IMR-90 (cell line): ENCODE measurements at regions not wholly inside any gene's neighbourhood (a gene's known extent, or its start where the extent isn't known, plus 50 kb on each side); places are given as distances from the start of the nearest gene placed in this dataset.

Source experiments
- ATAC-seq: fragments of 200-7000 bp; cut with Tn5 transposase; 2 replicates; pipeline ENCODE4 v1.9.1; 2020; ENCODE audit warnings: low read depth, mild to moderate bottlenecking, moderate library complexity
- BruUV-seq: library from RNA; stranded (reverse); fragments of 400-500 nt; replicated peaks from 2 replicates; lab custom pipeline; 2021; lab: Mats Ljungman, UMichigan
- CTCF ChIA-PET: fragments of 300-600 bp; formaldehyde crosslinking; extraction: SDS; loops from one replicate; lab custom pipeline; 2021; ENCODE audit warnings: antibody characterized with exemption; lab: Yijun Ruan, JAX
- POLR2A ChIA-PET: fragments of 300-600 bp; sonication (Branson Sonifier 250); formaldehyde crosslinking; loops from one replicate; lab custom pipeline; 2022; ENCODE audit warnings: antibody characterized with exemption; ENCODE audit not compliant: unreplicated experiment; lab: Charles Lee
- DNase-seq: peaks from one replicate; pipeline ENCODE4 v3.0.0; 2013
- H2AFZ ChIP-seq: replicated peaks from 2 replicates; pipeline ENCODE3; 2013; ENCODE audit warnings: low read length, mild to moderate bottlenecking; ENCODE audit not compliant: poor library complexity
- H2AK5ac ChIP-seq: 2 replicates; pipeline ENCODE4 v1.6.1; 2013; ENCODE audit warnings: low read depth, low read length, inconsistent platforms
- H2AK9ac ChIP-seq: replicated peaks from 2 replicates; pipeline ENCODE3; 2013; ENCODE audit warnings: mild to moderate bottlenecking, low read depth, low read length, moderate library complexity; ENCODE audit not compliant: poor library complexity
- H2BK120ac ChIP-seq: 2 replicates; pipeline ENCODE4 v1.6.1; 2013; ENCODE audit warnings: low read depth, low read length, inconsistent platforms
- H2BK15ac ChIP-seq: 3 replicates; pipeline ENCODE4 v1.6.1; 2013; ENCODE audit warnings: low read depth, low read length, inconsistent platforms
- H2BK20ac ChIP-seq: 2 replicates; pipeline ENCODE4 v1.6.1; 2013; ENCODE audit warnings: low read depth, mild to moderate bottlenecking, inconsistent platforms, low read length, moderate library complexity
- H2BK5ac ChIP-seq: 2 replicates; pipeline ENCODE4 v1.6.1; 2013; ENCODE audit warnings: mild to moderate bottlenecking, low read depth, low read length, inconsistent platforms; ENCODE audit not compliant: poor library complexity, severe bottlenecking
- H3K14ac ChIP-seq: replicated peaks from 2 replicates; pipeline ENCODE4 v1.6.1; 2013; ENCODE audit warnings: low read depth, low read length, inconsistent platforms
- H3K18ac ChIP-seq: 2 replicates; pipeline ENCODE4 v1.6.1; 2013; ENCODE audit warnings: low read depth, low read length, control low read depth
- H3K23ac ChIP-seq: 2 replicates; pipeline ENCODE4 v1.6.1; 2013; ENCODE audit warnings: low read depth, low read length, inconsistent platforms
- H3K27ac ChIP-seq: 2 replicates; pipeline ENCODE4 v1.5.1; 2013; ENCODE audit warnings: mild to moderate bottlenecking, control low read depth, low read length; ENCODE audit not compliant: insufficient read depth
- H3K27me3 ChIP-seq: 2 replicates; pipeline ENCODE4 v1.6.1; 2013; ENCODE audit warnings: low read length; ENCODE audit not compliant: control insufficient read depth, insufficient read depth
- H3K36me3 ChIP-seq: 2 replicates; pipeline ENCODE4 v1.6.1; 2013; ENCODE audit warnings: low read length, mixed read lengths; ENCODE audit not compliant: control insufficient read depth, insufficient read depth
- H3K4ac ChIP-seq: 2 replicates; pipeline ENCODE4 v1.6.1; 2013; ENCODE audit warnings: low read depth, low read length, inconsistent platforms
- H3K4me1 ChIP-seq: 2 replicates; pipeline ENCODE4 v1.6.1; 2013; ENCODE audit warnings: low read length, mixed read lengths; ENCODE audit not compliant: control insufficient read depth, insufficient read depth
- H3K4me2 ChIP-seq: 2 replicates; pipeline ENCODE4 v1.6.1; 2013; ENCODE audit warnings: low read depth, mild to moderate bottlenecking, control low read depth, low read length, moderate library complexity
- H3K4me3 ChIP-seq: 2 replicates; pipeline ENCODE4 v1.5.1; 2013; ENCODE audit warnings: low read depth, mild to moderate bottlenecking, control low read depth, low read length, moderate library complexity; ENCODE audit not compliant: insufficient read depth
- H3K56ac ChIP-seq: 2 replicates; pipeline ENCODE4 v1.6.1; 2013; ENCODE audit warnings: low read length, inconsistent platforms; ENCODE audit not compliant: insufficient read depth; ENCODE audit errors: extremely low read depth
- H3K79me1 ChIP-seq, 2 experiments: 2 replicates each; pipeline ENCODE4 v1.6.1; 2013; ENCODE audit warnings: low read length in 2 of 2, inconsistent platforms in 1 of 2, low read depth in 1 of 2
- H3K9ac ChIP-seq: 2 replicates; pipeline ENCODE4 v1.6.1; 2013; ENCODE audit warnings: low read depth, low read length, control low read depth
- H3K9me1 ChIP-seq: 2 replicates; pipeline ENCODE4 v1.6.1; 2013; ENCODE audit warnings: low read length, inconsistent platforms; ENCODE audit not compliant: insufficient read depth
- H3K9me3 ChIP-seq: 2 replicates; pipeline ENCODE4 v1.6.1; 2013; ENCODE audit warnings: low read length; ENCODE audit not compliant: control insufficient read depth, insufficient read depth
- H4K20me1 ChIP-seq: 2 replicates; pipeline ENCODE4 v1.6.1; 2013; ENCODE audit warnings: low read length, inconsistent platforms; ENCODE audit not compliant: insufficient read depth
- H4K5ac ChIP-seq: 2 replicates; pipeline ENCODE4 v1.6.1; 2013; ENCODE audit warnings: mild to moderate bottlenecking, low read depth, low read length, control low read depth
- H4K8ac ChIP-seq, 2 experiments: 2 replicates each; pipeline ENCODE4 v1.6.1; 2013; ENCODE audit warnings: low read depth in 2 of 2, low read length in 2 of 2, control low read depth in 1 of 2, inconsistent platforms in 1 of 2
- H4K91ac ChIP-seq: 2 replicates; pipeline ENCODE4 v1.6.1; 2013; ENCODE audit warnings: low read depth, low read length, inconsistent platforms; ENCODE audit not compliant: insufficient read depth
- BHLHE40 ChIP-seq: fragments of 150-350 bp; IDR thresholded peaks from 2 replicates; pipeline ENCODE4 v1.6.1; 2016; ENCODE audit warnings: mild to moderate bottlenecking, low read depth, low read length
- CEBPB ChIP-seq: IDR thresholded peaks from 2 replicates; pipeline ENCODE4 v1.6.1; 2012; ENCODE audit warnings: low read depth, low read length, improper control_type of control experiment
- CHD1 ChIP-seq: IDR thresholded peaks from 2 replicates; pipeline ENCODE4 v1.6.1; 2012; ENCODE audit warnings: low read depth, low read length, improper control_type of control experiment
- CTCF ChIP-seq: conservative IDR thresholded peaks from 2 replicates; pipeline ENCODE4 v1.5.1; 2012; ENCODE audit warnings: mild to moderate bottlenecking, low read depth, low read length, improper control_type of control experiment
- ELK1 ChIP-seq: fragments of 150-350 bp; IDR thresholded peaks from 2 replicates; pipeline ENCODE4 v1.6.1; 2016; ENCODE audit warnings: low read depth, mild to moderate bottlenecking, low read length, moderate library complexity, borderline replicate concordance
- FOS ChIP-seq: fragments of 150-350 bp; IDR thresholded peaks from 2 replicates; pipeline ENCODE4 v1.6.1; 2016; ENCODE audit warnings: low read depth, low read length
- MAFK ChIP-seq: IDR thresholded peaks from 2 replicates; pipeline ENCODE4 v1.6.1; 2012; ENCODE audit warnings: low read depth, low read length, improper control_type of control experiment
- MAZ ChIP-seq: IDR thresholded peaks from 2 replicates; pipeline ENCODE4 v1.6.1; 2012; ENCODE audit warnings: low read depth, mild to moderate bottlenecking, low read length, improper control_type of control experiment, moderate library complexity, borderline replicate concordance
- MXI1 ChIP-seq: IDR thresholded peaks from 2 replicates; pipeline ENCODE4 v1.6.1; 2012; ENCODE audit warnings: low read depth, mild to moderate bottlenecking, low read length, moderate library complexity, borderline replicate concordance
- NFE2L2 ChIP-seq: fragments of 150-350 bp; IDR thresholded peaks from 2 replicates; pipeline ENCODE4 v1.6.1; 2016; ENCODE audit warnings: low read depth, mild to moderate bottlenecking, low read length
- POLR2A ChIP-seq: IDR thresholded peaks from 2 replicates; pipeline ENCODE4 v1.6.1; 2012; ENCODE audit warnings: mild to moderate bottlenecking, low read depth, low read length
- RAD21 ChIP-seq: IDR thresholded peaks from 2 replicates; pipeline ENCODE4 v1.6.1; 2012; ENCODE audit warnings: low read length, improper control_type of control experiment
- RCOR1 ChIP-seq: IDR thresholded peaks from 2 replicates; pipeline ENCODE4 v1.6.1; 2012; ENCODE audit warnings: mild to moderate bottlenecking, low read length, improper control_type of control experiment; ENCODE audit not compliant: insufficient replicate concordance
- RFX5 ChIP-seq: IDR thresholded peaks from 2 replicates; pipeline ENCODE4 v1.8.0; 2012; ENCODE audit warnings: low read depth, mild to moderate bottlenecking, low read length, moderate library complexity
- SMC3 ChIP-seq: fragments of 150-350 bp; IDR thresholded peaks from 2 replicates; pipeline ENCODE4 v1.6.1; 2016; ENCODE audit warnings: low read depth, mild to moderate bottlenecking, antibody characterized with exemption, low read length, moderate library complexity
- USF2 ChIP-seq: fragments of 150-350 bp; IDR thresholded peaks from 2 replicates; pipeline ENCODE4 v1.6.1; 2017; ENCODE audit warnings: mild to moderate bottlenecking, antibody characterized with exemption, low read length, low read depth
- WGBS, 2 experiments: methylation state at CpG; one replicate each; pipeline versions ENCODE4 v1.1.5 to v1.1.7; 2013; ENCODE audit warnings: missing lambda C conversion rate in 2 of 2; ENCODE audit not compliant: insufficient read length in 1 of 2; ENCODE audit errors: extremely low coverage in 2 of 2; 5-methylcytosine and 5-hydroxymethylcytosine counted together
- dilution Hi-C: fragments of 300-500 bp; cut with HindIII; formaldehyde crosslinking; loops from one replicate; pipeline ENCODE4 v1.14.3; 2018; ENCODE audit warnings: low sequenced_read_pairs; ENCODE audit not compliant: unreplicated experiment
- in situ Hi-C: fragments of 300-500 bp; cut with MboI; formaldehyde crosslinking; loops from 3 replicates; pipeline ENCODE4 v1.14.3; 2019; ENCODE audit warnings: low sequenced_read_pairs, inconsistent platforms, mixed read lengths
- intact Hi-C: fragments of 100-400 bp; cut with micrococcal nuclease; formaldehyde crosslinking; loops from 2 replicates; pipeline ENCODE4 v1.10.0; 2022

GRCh38 chr6:94362061-94362864 lies 942.9 kb upstream of the EPHA7 start:
- no peak for DNase-seq
- 93% methylated on average over 3 of the region's 26 CpGs; no CpG with 5 or more reads in 1 of the 2 experiments for WGBS, 2 experiments
- no peaks in the 10 kb centered on the region for H3K27me3 ChIP-seq
- H3K23ac ChIP-seq, result no peak overlapping the region
- in situ Hi-C loops, result no loop called here
- dilution Hi-C loops, result no loop called here
- H3K4me1 ChIP-seq, result no peaks in the 10 kb centered on the region
- no peaks in the 10 kb centered on the region for H3K36me3 ChIP-seq
- H3K79me1 ChIP-seq, result no peaks in the 10 kb centered on the region
- no peak overlapping the region for H3K18ac ChIP-seq
- H2BK5ac ChIP-seq, result no peak overlapping the region
- H3K56ac ChIP-seq, result no peak overlapping the region
- no TSS peak for BruUV-seq
- H4K91ac ChIP-seq, result no peak overlapping the region
- H3K9ac ChIP-seq, result no peak overlapping the region
- no peak overlapping the region for H4K8ac ChIP-seq
- no peak for TF ChIP-seq MAFK
- no peak for TF ChIP-seq CTCF
- TF ChIP-seq CEBPB, result no peak
- no peak for TF ChIP-seq USF2
- TF ChIP-seq RAD21, result no peak
- TF ChIP-seq SMC3, result no peak
- no peak for TF ChIP-seq RCOR1
- no peak for TF ChIP-seq BHLHE40
- no peak for TF ChIP-seq MXI1
- TF ChIP-seq CHD1, result no peak
- no peak for TF ChIP-seq POLR2A
- TF ChIP-seq ELK1, result no peak
- no peak for TF ChIP-seq NFE2L2
- TF ChIP-seq FOS, result no peak
- no peak for TF ChIP-seq RFX5
- no peak for TF ChIP-seq MAZ
- no peak for ATAC-seq
- no peaks in the 10 kb centered on the region for H4K20me1 ChIP-seq
- ChIA-PET POLR2A (no interaction called here), CTCF (no interaction called here)
- no peaks in the 10 kb centered on the region for H3K9me3 ChIP-seq
- no peak overlapping the region for H3K27ac ChIP-seq
- H3K4me3 ChIP-seq, result no peak overlapping the region
- H2AK5ac ChIP-seq, result no peak overlapping the region
- intact Hi-C loops, result no loop called here
- no peaks in the 10 kb centered on the region for H3K9me1 ChIP-seq
- H2BK15ac ChIP-seq, result no peak overlapping the region
- no peak overlapping the region for H2AK9ac ChIP-seq
- H3K4me2 ChIP-seq, result no peak overlapping the region
- H2BK120ac ChIP-seq, result no peak overlapping the region
- H3K14ac ChIP-seq, result no peak overlapping the region
- no peak overlapping the region for H3K4ac ChIP-seq
- H2AFZ ChIP-seq, result no peak overlapping the region
- no peak overlapping the region for H4K5ac ChIP-seq
- H2BK20ac ChIP-seq, result no peak overlapping the region
